Kidney (tissue), 13 donors: ENCODE measurements at regions not wholly inside any gene's neighbourhood (a gene's known extent, or its start where the extent isn't known, plus 50 kb on each side); places are given as distances from the start of the nearest gene placed in this dataset.

Experiments used
- DNase-seq, 5 donors: peaks; one replicate each; pipeline ENCODE4 v3.0.0-alpha.2; 2013 to 2020
- FAIRE-seq: peaks from 2 replicates; lab custom pipeline; 2012; peaks lifted over from hg19 to GRCh38; lab: Jason Lieb, UNC
- H3K27ac ChIP-seq, 2 donors: one replicate each; pipeline ENCODE4 v1.7.0; 2013; ENCODE audit warnings: low read depth in 2 of 2, low read length in 2 of 2, inconsistent platforms in 1 of 2
- H3K27me3 ChIP-seq: one replicate; pipeline ENCODE4 v1.7.1; 2013; ENCODE audit warnings: low read length, inconsistent platforms; ENCODE audit not compliant: control insufficient read depth, insufficient read depth
- H3K36me3 ChIP-seq, 3 donors: one replicate each; pipeline versions ENCODE4 v1.7.0 to v1.7.1; 2013; ENCODE audit warnings: low read length in 3 of 3, control low read depth in 1 of 3, inconsistent platforms in 1 of 3; ENCODE audit not compliant: insufficient read depth in 3 of 3, control insufficient read depth in 2 of 3
- H3K4me1 ChIP-seq, 3 donors: one replicate each; pipeline versions ENCODE4 v1.7.0 to v1.7.1; 2013; ENCODE audit warnings: low read length in 3 of 3, inconsistent platforms in 1 of 3, low read depth in 1 of 3; ENCODE audit not compliant: control insufficient read depth in 2 of 3, insufficient read depth in 2 of 3
- H3K4me3 ChIP-seq, 3 donors: one replicate each; pipeline versions ENCODE4 v1.7.0 to v1.8.1; 2013; ENCODE audit warnings: low read length in 3 of 3, control low read depth in 1 of 3, inconsistent platforms in 1 of 3
- H3K9ac ChIP-seq, 3 donors: one replicate each; pipeline versions ENCODE4 v1.7.0 to v1.7.1; 2013; ENCODE audit warnings: low read length in 3 of 3, control low read depth in 1 of 3, inconsistent platforms in 1 of 3
- H3K9me3 ChIP-seq, 3 donors: one replicate each; pipeline versions ENCODE4 v1.7.0 to v1.7.1; 2013; ENCODE audit warnings: low read length in 3 of 3, control low read depth in 1 of 3, inconsistent platforms in 1 of 3; ENCODE audit not compliant: control insufficient read depth in 2 of 3, insufficient read depth in 1 of 3
- intact Hi-C: fragments of 100-400 bp; cut with DNase I; formaldehyde crosslinking; loops from one replicate; pipeline ENCODE4 v1.11.1; 2022
- TF ChIP-seq, protein P1 (sequence below): IDR thresholded peaks from 3 replicates; pipeline ENCODE4 v1.5.1; 2012; ENCODE audit warnings: mild to moderate bottlenecking, moderate library complexity, borderline replicate concordance; ENCODE audit not compliant: insufficient read depth; ENCODE audit errors: extremely low read depth
- donor health status: control.
- donor health status: control.
- donor health status: control.
- donor health status: control.
- donor health status: control.
- donor health status: DM: yes; HTN: yes; CAD: no.
- donor health status: Normal renal cell carcinoma (clear cell type).

DNA sequence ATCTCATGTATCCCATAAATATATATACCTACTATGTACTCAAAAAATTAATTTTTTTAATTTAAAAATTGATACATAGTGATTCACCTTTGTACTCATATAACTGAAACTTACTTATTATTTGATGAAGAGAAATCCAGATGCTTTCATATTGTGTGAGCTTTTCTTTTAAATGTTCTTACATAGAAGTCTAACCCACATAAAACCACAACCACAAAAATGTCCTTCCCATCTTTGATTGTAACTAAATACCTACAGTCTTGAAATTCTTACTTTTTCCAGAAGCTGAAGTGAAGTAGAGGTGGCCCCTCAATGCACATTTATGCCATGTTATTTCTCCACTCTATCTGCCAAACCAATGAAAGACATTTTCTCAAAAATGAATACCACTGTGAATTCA is 117.9 kb upstream of the COL5A2 start:
- no peak overlapping the region for H3K9ac ChIP-seq
- H3K4me3 ChIP-seq = no peak overlapping the region
- TF ChIP-seq, protein P1, sequence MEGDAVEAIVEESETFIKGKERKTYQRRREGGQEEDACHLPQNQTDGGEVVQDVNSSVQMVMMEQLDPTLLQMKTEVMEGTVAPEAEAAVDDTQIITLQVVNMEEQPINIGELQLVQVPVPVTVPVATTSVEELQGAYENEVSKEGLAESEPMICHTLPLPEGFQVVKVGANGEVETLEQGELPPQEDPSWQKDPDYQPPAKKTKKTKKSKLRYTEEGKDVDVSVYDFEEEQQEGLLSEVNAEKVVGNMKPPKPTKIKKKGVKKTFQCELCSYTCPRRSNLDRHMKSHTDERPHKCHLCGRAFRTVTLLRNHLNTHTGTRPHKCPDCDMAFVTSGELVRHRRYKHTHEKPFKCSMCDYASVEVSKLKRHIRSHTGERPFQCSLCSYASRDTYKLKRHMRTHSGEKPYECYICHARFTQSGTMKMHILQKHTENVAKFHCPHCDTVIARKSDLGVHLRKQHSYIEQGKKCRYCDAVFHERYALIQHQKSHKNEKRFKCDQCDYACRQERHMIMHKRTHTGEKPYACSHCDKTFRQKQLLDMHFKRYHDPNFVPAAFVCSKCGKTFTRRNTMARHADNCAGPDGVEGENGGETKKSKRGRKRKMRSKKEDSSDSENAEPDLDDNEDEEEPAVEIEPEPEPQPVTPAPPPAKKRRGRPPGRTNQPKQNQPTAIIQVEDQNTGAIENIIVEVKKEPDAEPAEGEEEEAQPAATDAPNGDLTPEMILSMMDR = no peak
- intact Hi-C loops = no loop called here
- no peak overlapping the region for H3K27ac ChIP-seq
- DNase-seq (no peak), FAIRE-seq (no peak)
- H3K36me3 ChIP-seq = no peaks in the 10 kb centered on the region
- no peaks in the 10 kb centered on the region for H3K27me3 ChIP-seq
- H3K9me3 ChIP-seq = no peaks in the 10 kb centered on the region
- H3K4me1 ChIP-seq = no peaks in the 10 kb centered on the region

DNA sequence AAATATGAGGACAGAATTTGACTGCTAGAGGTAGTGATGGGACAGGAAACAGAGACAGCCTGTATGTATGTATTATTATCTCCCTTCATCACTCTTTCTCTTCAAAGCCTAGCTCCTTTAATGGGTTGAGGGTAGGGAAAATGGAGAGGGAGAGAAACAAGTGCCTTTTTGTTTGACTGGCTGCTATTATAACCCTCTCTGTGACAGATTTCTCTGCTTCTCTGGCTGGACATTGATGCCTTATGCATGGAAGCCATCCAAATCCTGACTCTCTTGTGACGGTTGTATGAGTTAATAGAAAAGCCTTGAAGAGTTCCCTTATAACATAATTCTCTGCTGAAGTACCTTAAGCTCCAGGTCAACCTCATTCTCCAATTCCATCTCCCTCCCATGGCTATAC is 118.5 kb upstream of the COL5A2 start:
- no peak for DNase-seq
- Histone ChIP-seq H3K9me3 (no peaks in the 10 kb centered on the region), H3K9ac (no peak overlapping the region), H3K4me1 (no peaks in the 10 kb centered on the region), H3K36me3 (no peaks in the 10 kb centered on the region), H3K27ac (no peak overlapping the region), H3K27me3 (no peaks in the 10 kb centered on the region), H3K4me3 (no peak overlapping the region)
- no peak for FAIRE-seq
- TF ChIP-seq, protein P1 = no peak
- intact Hi-C loops = no loop called here

DNA sequence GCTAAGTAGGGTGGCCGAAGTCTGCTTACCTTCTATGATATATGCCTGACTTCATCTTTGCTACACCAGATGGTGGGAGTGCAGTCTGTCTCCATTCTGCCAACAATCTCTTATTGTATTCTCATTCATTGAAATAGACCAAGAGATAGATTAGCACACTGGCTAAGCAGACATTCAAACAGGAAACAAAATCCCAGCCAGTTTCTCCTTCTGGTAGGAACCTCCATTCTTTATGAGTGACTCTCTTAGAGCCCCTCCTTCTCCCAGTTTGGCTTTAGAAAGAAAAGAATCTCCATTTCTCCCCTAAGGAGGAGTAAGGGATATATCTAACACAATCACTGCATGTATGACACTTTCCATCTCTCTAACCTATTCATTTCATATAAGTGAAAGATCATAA is 118.9 kb upstream of the COL5A2 start:
- H3K4me3 ChIP-seq = no peak overlapping the region
- TF ChIP-seq, protein P1 = no peak
- H3K27ac ChIP-seq = no peak overlapping the region
- no peaks in the 10 kb centered on the region for H3K9me3 ChIP-seq
- no peaks in the 10 kb centered on the region for H3K4me1 ChIP-seq
- no peaks in the 10 kb centered on the region for H3K27me3 ChIP-seq
- no peaks in the 10 kb centered on the region for H3K36me3 ChIP-seq
- no peak for FAIRE-seq
- DNase-seq = no peak
- H3K9ac ChIP-seq = no peak overlapping the region
- intact Hi-C loops = no loop called here

DNA sequence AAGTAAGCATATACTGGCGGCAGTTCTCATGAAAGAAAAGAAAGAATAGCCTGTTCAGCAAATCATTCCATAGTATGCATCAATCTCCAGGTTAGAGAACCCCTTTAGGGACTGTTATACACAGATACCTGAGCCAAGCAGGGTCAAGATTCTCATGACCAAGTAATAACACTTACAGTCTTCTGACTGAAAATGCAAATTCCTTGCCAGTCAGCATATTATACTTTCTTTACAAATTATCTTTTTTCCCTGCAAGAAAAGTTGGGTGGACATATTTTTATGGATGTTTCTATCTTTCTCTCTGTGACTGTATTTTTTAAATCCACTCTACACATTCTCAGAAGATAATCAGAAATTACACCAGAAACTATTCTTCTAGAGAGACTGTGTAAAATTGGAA is 120.4 kb upstream of the COL5A2 start:
- no peak overlapping the region for H3K4me3 ChIP-seq
- H3K4me1 ChIP-seq = no peaks in the 10 kb centered on the region
- no peaks in the 10 kb centered on the region for H3K27me3 ChIP-seq
- H3K9me3 ChIP-seq = no peaks in the 10 kb centered on the region
- no peak overlapping the region for H3K9ac ChIP-seq
- TF ChIP-seq, protein P1 = no peak
- DNase-seq (no peak), FAIRE-seq (no peak)
- H3K27ac ChIP-seq = no peak overlapping the region
- intact Hi-C loops = no loop called here
- H3K36me3 ChIP-seq = no peaks in the 10 kb centered on the region
